WTC11 (cell line): ENCODE measurements at regions not wholly inside any gene's neighbourhood (a gene's known extent, or its start where the extent isn't known, plus 50 kb on each side); places are given as distances from the start of the nearest gene placed in this dataset.

Source experiments
- ATF3 ChIP-seq: sonication (generic); formaldehyde crosslinking; conservative IDR thresholded peaks from 2 replicates; pipeline ENCODE4 v1.8.1; 2022; ENCODE audit warnings: mild to moderate bottlenecking, missing genetic modification reagents
- IRF2 ChIP-seq: sonication (generic); formaldehyde crosslinking; IDR thresholded peaks from 2 replicates; pipeline ENCODE4 v1.8.0; 2022; ENCODE audit warnings: low read depth, missing genetic modification reagents, borderline replicate concordance
- JUN ChIP-seq: sonication (generic); formaldehyde crosslinking; IDR thresholded peaks from 2 replicates; pipeline ENCODE4 v1.8.0; 2023; ENCODE audit warnings: mild to moderate bottlenecking, missing genetic modification reagents
- NFE2L1 ChIP-seq: sonication (generic); formaldehyde crosslinking; IDR thresholded peaks from 2 replicates; pipeline ENCODE4 v1.8.1; 2023; ENCODE audit warnings: missing genetic modification reagents
- NR1H2 ChIP-seq: sonication (generic); formaldehyde crosslinking; IDR thresholded peaks from 2 replicates; pipeline ENCODE4 v1.9.0; 2021; ENCODE audit warnings: mild to moderate bottlenecking, moderate library complexity, missing genetic modification reagents
- TCF7 ChIP-seq: sonication (generic); formaldehyde crosslinking; IDR thresholded peaks from 2 replicates; pipeline ENCODE4 v1.8.0; 2022; ENCODE audit warnings: mild to moderate bottlenecking, low read depth, missing genetic modification reagents, moderate library complexity
- TEAD1 ChIP-seq: sonication (generic); formaldehyde crosslinking; IDR thresholded peaks from 2 replicates; pipeline ENCODE4 v1.8.0; 2022; ENCODE audit warnings: mild to moderate bottlenecking, missing genetic modification reagents
- TEAD4 ChIP-seq: sonication (generic); formaldehyde crosslinking; IDR thresholded peaks from 2 replicates; pipeline ENCODE4 v1.8.0; 2022; ENCODE audit warnings: mild to moderate bottlenecking, missing genetic modification reagents
- TP53 ChIP-seq: sonication (generic); formaldehyde crosslinking; IDR thresholded peaks from 2 replicates; pipeline ENCODE4 v1.8.1; 2023; ENCODE audit warnings: mild to moderate bottlenecking, missing genetic modification reagents
- USF1 ChIP-seq: sonication (generic); formaldehyde crosslinking; IDR thresholded peaks from 2 replicates; pipeline ENCODE4 v1.8.0; 2022; ENCODE audit warnings: mild to moderate bottlenecking, missing genetic modification reagents
- TF ChIP-seq, protein P1 (sequence below): fragments of 200-600 bp; IDR thresholded peaks from 2 replicates; pipeline ENCODE4 v1.8.0; 2022; ENCODE audit warnings: antibody characterized with exemption

DNA sequence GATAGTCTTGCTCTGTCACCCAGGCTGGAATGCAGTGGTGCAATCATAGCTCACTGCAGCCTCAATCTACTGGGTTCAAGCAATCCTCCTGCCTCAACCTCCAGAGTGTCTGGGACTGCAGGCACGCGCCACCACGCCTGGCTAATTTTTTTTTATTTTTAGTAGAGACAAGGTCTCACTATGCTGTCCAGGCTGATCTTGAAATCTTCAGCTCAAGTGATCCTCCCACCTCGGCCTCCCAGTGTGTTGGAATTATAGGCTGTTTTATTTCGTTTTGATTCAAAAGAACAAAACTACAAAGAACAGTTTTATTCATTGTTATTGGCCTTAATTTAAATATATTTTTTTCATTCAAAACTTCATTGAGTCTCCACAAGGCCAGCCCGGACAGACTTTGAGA lies 109.8 kb upstream of the NFE2L3 start:
- TF ChIP-seq, protein P1, sequence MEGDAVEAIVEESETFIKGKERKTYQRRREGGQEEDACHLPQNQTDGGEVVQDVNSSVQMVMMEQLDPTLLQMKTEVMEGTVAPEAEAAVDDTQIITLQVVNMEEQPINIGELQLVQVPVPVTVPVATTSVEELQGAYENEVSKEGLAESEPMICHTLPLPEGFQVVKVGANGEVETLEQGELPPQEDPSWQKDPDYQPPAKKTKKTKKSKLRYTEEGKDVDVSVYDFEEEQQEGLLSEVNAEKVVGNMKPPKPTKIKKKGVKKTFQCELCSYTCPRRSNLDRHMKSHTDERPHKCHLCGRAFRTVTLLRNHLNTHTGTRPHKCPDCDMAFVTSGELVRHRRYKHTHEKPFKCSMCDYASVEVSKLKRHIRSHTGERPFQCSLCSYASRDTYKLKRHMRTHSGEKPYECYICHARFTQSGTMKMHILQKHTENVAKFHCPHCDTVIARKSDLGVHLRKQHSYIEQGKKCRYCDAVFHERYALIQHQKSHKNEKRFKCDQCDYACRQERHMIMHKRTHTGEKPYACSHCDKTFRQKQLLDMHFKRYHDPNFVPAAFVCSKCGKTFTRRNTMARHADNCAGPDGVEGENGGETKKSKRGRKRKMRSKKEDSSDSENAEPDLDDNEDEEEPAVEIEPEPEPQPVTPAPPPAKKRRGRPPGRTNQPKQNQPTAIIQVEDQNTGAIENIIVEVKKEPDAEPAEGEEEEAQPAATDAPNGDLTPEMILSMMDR, result no peak
- TF ChIP-seq TEAD4 (CRISPR knock-in tag) (no peak), IRF2 (CRISPR knock-in tag) (no peak), USF1 (CRISPR knock-in tag) (no peak), TEAD1 (CRISPR knock-in tag) (no peak), NFE2L1 (CRISPR knock-in tag) (no peak), TCF7 (no peak), TP53 (no peak), ATF3 (CRISPR knock-in tag) (no peak), NR1H2 (CRISPR knock-in tag) (no peak), JUN (CRISPR knock-in tag) (no peak)
